ENCODE measurements at regions not wholly inside any gene's neighbourhood (a gene's known extent, or its start where the extent isn't known, plus 50 kb on each side); places are given as distances from the start of the nearest gene placed in this dataset.

DNA sequence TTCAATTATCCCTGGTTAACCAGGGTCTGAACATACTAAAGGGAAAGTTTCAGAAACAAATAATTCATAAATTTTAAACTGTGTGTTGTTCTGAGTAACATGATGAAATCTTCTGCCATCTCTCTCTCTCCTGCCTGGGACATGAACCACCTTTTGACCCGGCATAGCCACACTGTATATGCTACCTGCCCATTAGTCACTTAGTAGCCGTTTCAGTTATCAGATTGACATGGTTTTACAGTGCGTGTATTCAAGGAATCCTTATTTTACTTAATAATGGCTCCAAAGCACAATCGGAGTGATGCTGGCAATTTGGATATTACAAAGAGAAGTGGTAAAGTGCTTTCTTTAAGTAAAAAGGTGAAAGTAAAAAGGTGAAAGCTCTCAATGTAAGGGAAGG, 227.1 kb upstream of the CCDC179 start:
- DNase-seq (ENCODE audit: low spot score) (no peak), ATAC-seq (no peak)
- Mint-ChIP-seq H3K4me1 (ENCODE audit: low read depth in 2 of 2) (no peaks in the 10 kb centered on the region), H3K36me3 (no peaks in the 10 kb centered on the region), H3K9me3 (no peaks in the 10 kb centered on the region), H3K27me3 (no peaks in the 10 kb centered on the region), H3K27ac (no peak overlapping the region), H3K4me3 (no peak overlapping the region)

- Mint-ChIP-seq H3K36me3 (no peaks in the 10 kb centered on the region), H3K9me3 (no peaks in the 10 kb centered on the region), H3K4me1 (ENCODE audit: low read depth in 2 of 2) (peaks cover 4 to 6% of the 10 kb centered on the region in 2 donors), H3K4me3 (no peak overlapping the region), H3K27ac (no peak overlapping the region), H3K27me3 (no peaks in the 10 kb centered on the region)
- DNase-seq (ENCODE audit: low spot score) (no peak), ATAC-seq (no peak)
Observed at GRCh38 chr11:23090659-23091058, 230.4 kb upstream of the CCDC179 start.

- H3K4me3 Mint-ChIP-seq: no peak overlapping the region
- no peak overlapping the region for H3K27ac Mint-ChIP-seq
- no peak for ATAC-seq
Observed at GRCh38 chr11:23095650-23096189, 235.4 kb upstream of the CCDC179 start.

DNA sequence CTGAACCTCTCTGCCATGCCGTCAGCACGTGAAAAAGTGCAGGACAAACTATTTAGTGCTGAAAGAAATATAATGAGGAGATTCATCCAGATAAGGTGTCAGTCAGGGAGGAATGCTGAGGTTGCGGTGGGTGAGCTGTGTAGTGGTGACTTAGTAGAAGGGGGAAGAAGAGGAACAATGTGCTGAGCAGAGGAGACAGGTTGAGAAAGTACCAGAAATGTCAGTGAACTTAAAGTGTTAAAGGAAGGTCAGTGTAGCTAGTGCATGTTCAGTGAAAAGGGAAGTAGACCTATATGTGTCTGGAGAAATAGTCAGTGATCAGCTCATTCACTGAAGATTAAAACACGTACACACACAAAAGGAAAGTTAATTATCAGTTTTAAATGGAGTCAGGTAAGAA, 237.6 kb upstream of the CCDC179 start:
- H3K27ac Mint-ChIP-seq: no peak overlapping the region
- DNase-seq (ENCODE audit: low spot score): no peak
- ATAC-seq: no peak
- H3K9me3 Mint-ChIP-seq: no peaks in the 10 kb centered on the region
- H3K4me3 Mint-ChIP-seq: no peak overlapping the region
- no peaks in the 10 kb centered on the region for H3K27me3 Mint-ChIP-seq
- H3K36me3 Mint-ChIP-seq: no peaks in the 10 kb centered on the region
- peaks cover 5 to 7% of the 10 kb centered on the region in 2 donors for H3K4me1 Mint-ChIP-seq (ENCODE audit: low read depth in 2 of 2)

More at GRCh38 chr11:23095650-23096189, 235.4 kb upstream of the CCDC179 start:
- no peak for DNase-seq (ENCODE audit: low spot score)
- Mint-ChIP-seq H3K4me1 (ENCODE audit: low read depth in 2 of 2) (peaks cover 5 to 7% of the 10 kb centered on the region in 2 donors), H3K36me3 (no peaks in the 10 kb centered on the region), H3K9me3 (no peaks in the 10 kb centered on the region), H3K27me3 (no peaks in the 10 kb centered on the region)

GRCh38 chr11:23099256-23099655, 239.0 kb upstream of the CCDC179 start:
- Mint-ChIP-seq H3K27me3 (no peaks in the 10 kb centered on the region), H3K4me3 (no peak overlapping the region), H3K4me1 (ENCODE audit: low read depth in 2 of 2) (peaks cover 5 to 7% of the 10 kb centered on the region in 2 donors), H3K36me3 (no peaks in the 10 kb centered on the region), H3K27ac (no peak overlapping the region), H3K9me3 (no peaks in the 10 kb centered on the region)
- DNase-seq (ENCODE audit: low spot score) (no peak), ATAC-seq (no peak)

DNA sequence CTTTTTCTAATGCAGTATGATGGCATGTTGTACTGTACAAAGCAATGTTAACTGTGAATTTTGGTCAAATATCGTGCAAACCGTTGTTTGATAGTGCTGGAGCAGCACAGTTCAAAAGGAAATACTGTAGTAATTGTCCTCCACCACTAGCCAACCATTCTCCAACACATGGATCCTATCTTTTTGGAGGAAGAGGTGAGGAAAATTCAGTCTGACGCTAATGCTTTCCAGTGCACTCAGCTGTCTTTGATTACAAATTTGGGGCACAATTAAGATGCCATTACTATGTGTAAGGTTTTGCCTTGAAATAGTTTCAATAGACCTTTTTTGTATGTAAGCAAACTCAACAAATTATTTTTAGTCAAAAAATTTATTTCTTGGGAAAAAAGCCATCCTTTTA, 240.5 kb upstream of the CCDC179 start:
- Mint-ChIP-seq H3K4me3 (no peak overlapping the region), H3K4me1 (ENCODE audit: low read depth in 2 of 2) (peaks cover under 1% of the 10 kb centered on the region in 2 donors), H3K9me3 (no peaks in the 10 kb centered on the region), H3K36me3 (no peaks in the 10 kb centered on the region), H3K27me3 (no peaks in the 10 kb centered on the region), H3K27ac (no peak overlapping the region)
- no peak for ATAC-seq
- no peak for DNase-seq (ENCODE audit: low spot score)

GRCh38 chr11:23103416-23103815, 243.1 kb upstream of the CCDC179 start:
- Mint-ChIP-seq H3K27ac (no peak overlapping the region), H3K9me3 (no peaks in the 10 kb centered on the region), H3K4me1 (ENCODE audit: low read depth in 2 of 2) (no peaks in the 10 kb centered on the region), H3K27me3 (peaks cover 0 to 2% of the 10 kb centered on the region in 2 donors), H3K36me3 (no peaks in the 10 kb centered on the region), H3K4me3 (no peak overlapping the region)
- no peak for ATAC-seq
- DNase-seq (ENCODE audit: low spot score): no peak

GRCh38 chr11:23111527-23111926, 251.3 kb upstream of the CCDC179 start:
- Mint-ChIP-seq H3K36me3 (peaks cover 2% of the 10 kb centered on the region), H3K27me3 (peaks cover 0 to 7% of the 10 kb centered on the region in 2 donors)

DNA sequence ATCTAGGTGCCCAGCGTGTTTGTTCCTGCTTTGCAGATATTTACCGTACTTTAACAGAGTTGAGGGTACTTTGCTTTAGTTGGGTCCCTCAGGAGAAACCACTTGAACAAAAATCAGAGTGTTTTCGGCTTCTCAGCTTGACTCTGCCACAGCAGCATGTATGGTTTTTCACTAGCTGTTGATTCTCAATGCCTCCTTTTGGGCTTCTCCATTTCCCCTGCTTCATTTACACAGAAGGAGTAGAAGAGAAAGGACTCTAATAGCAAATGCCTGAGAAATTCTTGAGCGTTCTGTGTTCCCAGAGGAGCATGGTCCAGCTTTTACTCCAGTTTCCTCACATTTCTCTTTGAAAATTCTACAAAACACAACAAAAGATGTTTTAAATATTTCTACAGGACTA, 252.1 kb upstream of the CCDC179 start:
- H3K4me3 Mint-ChIP-seq: no peak overlapping the region
- DNase-seq (ENCODE audit: low spot score) (no peak), ATAC-seq (no peak)
- peaks cover 0 to 7% of the 10 kb centered on the region in 2 donors for H3K27me3 Mint-ChIP-seq
- peaks cover 0 to 10% of the 10 kb centered on the region in 2 donors for H3K4me1 Mint-ChIP-seq (ENCODE audit: low read depth in 2 of 2)
- H3K9me3 Mint-ChIP-seq: peaks cover 4% of the 10 kb centered on the region
- H3K27ac Mint-ChIP-seq: no peak overlapping the region
- H3K36me3 Mint-ChIP-seq: peaks cover 7% of the 10 kb centered on the region

More at GRCh38 chr11:23111527-23111926, 251.3 kb upstream of the CCDC179 start:
- Mint-ChIP-seq H3K4me3 (no peak overlapping the region), H3K9me3 (peaks cover under 1% of the 10 kb centered on the region), H3K27ac (no peak overlapping the region), H3K4me1 (ENCODE audit: low read depth in 2 of 2) (peaks cover 0 to 10% of the 10 kb centered on the region in 2 donors)
- ATAC-seq (no peak), DNase-seq (ENCODE audit: low spot score) (no peak)

GRCh38 chr11:23112987-23113886, 253.0 kb upstream of the CCDC179 start:
- Mint-ChIP-seq H3K36me3 (peaks cover 11% of the 10 kb centered on the region), H3K9me3 (peaks cover 4% of the 10 kb centered on the region), H3K27ac (no peak overlapping the region), H3K4me1 (ENCODE audit: low read depth in 2 of 2) (peaks cover 0 to 10% of the 10 kb centered on the region in 2 donors), H3K27me3 (peaks cover 0 to 7% of the 10 kb centered on the region in 2 donors), H3K4me3 (no peak overlapping the region)
- ATAC-seq (no peak), DNase-seq (ENCODE audit: low spot score) (no peak)

DNA sequence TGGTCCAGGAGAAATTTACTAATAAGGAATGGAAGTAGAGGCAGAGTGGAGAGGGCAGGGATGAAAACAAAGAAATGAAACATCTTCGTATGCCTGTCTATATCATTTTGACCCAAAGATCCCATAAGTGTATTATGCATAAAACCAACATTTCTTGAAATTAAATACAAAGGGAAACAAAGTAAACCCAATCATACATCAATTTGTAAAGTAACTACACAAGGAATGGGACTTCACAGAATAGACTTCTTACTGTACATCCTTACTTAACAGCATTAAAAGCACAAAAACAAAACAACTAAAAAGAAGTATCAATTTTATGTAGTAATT, 253.6 kb upstream of the CCDC179 start:
- DNase-seq (ENCODE audit: low spot score) (no peak), ATAC-seq (no peak)
- H3K4me1 Mint-ChIP-seq (ENCODE audit: low read depth in 2 of 2): peaks cover 0 to 10% of the 10 kb centered on the region in 2 donors
- peaks cover 11% of the 10 kb centered on the region for H3K36me3 Mint-ChIP-seq
- H3K27me3 Mint-ChIP-seq: peaks cover 0 to 5% of the 10 kb centered on the region in 2 donors
- peaks cover 4% of the 10 kb centered on the region for H3K9me3 Mint-ChIP-seq
- H3K27ac Mint-ChIP-seq: no peak overlapping the region
- H3K4me3 Mint-ChIP-seq: no peak overlapping the region

DNA sequence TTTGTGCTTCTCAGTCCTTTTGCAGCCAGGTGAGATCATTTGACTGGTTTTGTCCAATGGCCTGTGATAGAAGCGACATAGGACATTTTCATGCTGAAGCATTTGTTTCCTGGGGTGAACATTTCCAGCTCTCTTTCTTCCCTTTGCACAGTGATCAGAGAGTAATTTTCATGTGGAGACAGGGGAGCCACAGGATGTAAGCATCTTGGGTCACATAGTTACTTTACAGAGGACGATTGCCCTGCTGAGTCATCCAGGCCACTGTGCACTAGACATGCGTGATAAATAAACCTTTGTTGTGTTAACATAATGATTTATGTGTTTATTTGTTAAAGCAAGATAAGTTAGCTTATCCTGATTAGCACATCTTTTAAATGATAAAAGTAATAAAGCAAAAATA, 263.5 kb upstream of the CCDC179 start:
- Mint-ChIP-seq H3K27me3 (no peaks in the 10 kb centered on the region), H3K27ac (no peak overlapping the region), H3K9me3 (no peaks in the 10 kb centered on the region), H3K4me1 (ENCODE audit: low read depth in 2 of 2) (no peaks in the 10 kb centered on the region), H3K4me3 (no peak overlapping the region), H3K36me3 (no peaks in the 10 kb centered on the region)
- ATAC-seq (no peak), DNase-seq (ENCODE audit: low spot score) (no peak)

DNA sequence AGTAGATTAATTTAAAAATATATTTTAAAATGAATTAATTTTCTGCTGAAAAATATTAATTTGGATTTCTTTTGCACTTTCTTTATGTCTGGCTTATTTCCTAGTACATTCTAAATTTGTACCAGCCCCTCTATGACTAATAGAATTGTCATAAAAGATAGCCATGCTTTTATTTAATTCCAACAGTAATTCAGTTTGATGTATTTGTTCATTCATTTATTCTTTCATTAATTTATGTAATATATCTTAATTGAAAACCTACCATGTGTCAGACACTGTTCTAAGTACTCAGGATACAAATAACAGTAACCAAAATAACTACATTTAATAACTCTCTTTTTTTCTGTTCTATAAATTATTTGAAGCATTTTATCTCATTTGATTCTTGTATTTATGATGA, 264.0 kb upstream of the CCDC179 start:
- DNase-seq (ENCODE audit: low spot score) (no peak), ATAC-seq (no peak)
- H3K27ac Mint-ChIP-seq: no peak overlapping the region
- no peaks in the 10 kb centered on the region for H3K36me3 Mint-ChIP-seq
- H3K4me1 Mint-ChIP-seq (ENCODE audit: low read depth in 2 of 2): no peaks in the 10 kb centered on the region
- no peaks in the 10 kb centered on the region for H3K9me3 Mint-ChIP-seq
- no peaks in the 10 kb centered on the region for H3K27me3 Mint-ChIP-seq
- H3K4me3 Mint-ChIP-seq: no peak overlapping the region

DNA sequence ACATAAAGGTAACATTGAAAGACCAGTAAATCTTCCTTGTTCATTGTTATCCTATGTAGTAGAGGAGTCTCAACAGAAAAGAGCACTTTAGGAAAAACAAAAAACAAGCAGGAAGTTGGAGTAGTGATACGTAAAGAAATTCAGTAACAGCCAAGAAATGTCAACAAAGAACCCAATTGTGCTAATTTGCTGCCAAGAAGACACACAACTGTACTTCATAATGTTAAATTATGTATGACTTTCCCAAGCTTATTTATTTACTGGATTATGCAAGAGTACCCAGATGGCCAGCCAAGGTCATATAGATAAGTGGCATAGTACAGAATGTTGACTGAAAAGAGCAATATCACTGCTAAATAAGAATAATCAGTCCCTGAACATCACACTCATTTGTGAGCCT, 264.7 kb upstream of the CCDC179 start:
- H3K9me3 Mint-ChIP-seq: peaks cover 4% of the 10 kb centered on the region
- peaks cover 0 to 6% of the 10 kb centered on the region in 2 donors for H3K4me1 Mint-ChIP-seq (ENCODE audit: low read depth in 2 of 2)
- H3K36me3 Mint-ChIP-seq: no peaks in the 10 kb centered on the region
- DNase-seq (ENCODE audit: low spot score) (no peak), ATAC-seq (no peak)
- H3K4me3 Mint-ChIP-seq: no peak overlapping the region
- H3K27ac Mint-ChIP-seq: no peak overlapping the region
- no peaks in the 10 kb centered on the region for H3K27me3 Mint-ChIP-seq
